NCI-H1417 treated with DMSO at 0.1 percent for 48 hours (cell line): ENCODE measurements at regions not wholly inside any gene's neighbourhood (a gene's known extent, or its start where the extent isn't known, plus 50 kb on each side); places are given as distances from the start of the nearest gene placed in this dataset.

Experiments
- DNase-seq: peaks from one replicate; lab custom pipeline; 2025; lab: John Stamatoyannopoulos, UW

GRCh38 chr9:126089789-126090188, 236.8 kb upstream of the MVB12B start:
- no peak for DNase-seq

GRCh38 chr9:126093771-126094170, 232.9 kb upstream of the MVB12B start:
- no peak for DNase-seq

GRCh38 chr9:126095546-126096190, 231.0 kb upstream of the MVB12B start:
- no peak for DNase-seq

- DNase-seq, result no peak
These were observed 230.3 kb upstream of the MVB12B start for GRCh38 chr9:126096340-126096739.

- DNase-seq, result no peak
These were observed 228.9 kb upstream of the MVB12B start for GRCh38 chr9:126097679-126098078.

GRCh38 chr9:126106404-126106803, 220.2 kb upstream of the MVB12B start:
- no peak for DNase-seq

GRCh38 chr9:126107693-126108092, 218.9 kb upstream of the MVB12B start:
- no peak for DNase-seq

- DNase-seq, result no peak
These were observed 218.4 kb upstream of the MVB12B start for GRCh38 chr9:126108240-126108639.

GRCh38 chr9:126109575-126109974, 217.1 kb upstream of the MVB12B start:
- no peak for DNase-seq

- no peak for DNase-seq
These were observed 215.1 kb upstream of the MVB12B start for GRCh38 chr9:126111556-126111955.

- no peak for DNase-seq
These were observed 214.4 kb upstream of the MVB12B start for GRCh38 chr9:126112135-126112720.

GRCh38 chr9:126113176-126113575, 213.5 kb upstream of the MVB12B start:
- DNase-seq, result no peak

GRCh38 chr9:126113756-126114408, 212.7 kb upstream of the MVB12B start:
- no peak for DNase-seq

- DNase-seq, result no peak
These were observed 212.2 kb upstream of the MVB12B start for GRCh38 chr9:126114409-126114760.

- DNase-seq, result no peak
These were observed 211.7 kb upstream of the MVB12B start for GRCh38 chr9:126114850-126115460.

- no peak for DNase-seq
These were observed 210.1 kb upstream of the MVB12B start for GRCh38 chr9:126116351-126117157.

- DNase-seq, result no peak
These were observed 209.5 kb upstream of the MVB12B start for GRCh38 chr9:126117158-126117425.

GRCh38 chr9:126117631-126118030, 209.0 kb upstream of the MVB12B start:
- DNase-seq, result no peak

- no peak for DNase-seq
These were observed 206.9 kb upstream of the MVB12B start for GRCh38 chr9:126119731-126120130.

- DNase-seq, result no peak
These were observed 203.6 kb upstream of the MVB12B start for GRCh38 chr9:126122901-126123616.

GRCh38 chr9:126123927-126124326, 202.7 kb upstream of the MVB12B start:
- no peak for DNase-seq

GRCh38 chr9:126125177-126125576, 201.5 kb upstream of the MVB12B start:
- DNase-seq, result no peak
